ENCODE measurements at regions not wholly inside any gene's neighbourhood (a gene's known extent, or its start where the extent isn't known, plus 50 kb on each side); places are given as distances from the start of the nearest gene placed in this dataset.

GRCh38 chr19:29111576-29111975 lies 101.4 kb downstream of the UQCRFS1 start:
- TF ChIP-seq POLR2AphosphoS5 (IDR thresholded peaks at IDR 0.05; ENCODE audit: insufficient read depth, low read depth, low read length), result no peak
- no peak for TF ChIP-seq CTCF (IDR thresholded peaks at IDR 0.05; ENCODE audit: extremely low read depth in 1 of 2, insufficient read depth in 1 of 2, low read depth in 1 of 2, low read length in 2 of 2)
- no peak for TF ChIP-seq MYC (IDR thresholded peaks at IDR 0.05; ENCODE audit: low read depth, low read length)
- TF ChIP-seq FOS (IDR thresholded peaks at IDR 0.05; ENCODE audit: borderline replicate concordance, insufficient read depth, low read length), result no peak
- no peak for TF ChIP-seq POLR2A (IDR thresholded peaks at IDR 0.05; ENCODE audit: low read depth, low read length)
- no peak for TF ChIP-seq MAX (IDR thresholded peaks at IDR 0.05; ENCODE audit: insufficient read depth, insufficient read length)
- no peak for TF ChIP-seq EZH2 (IDR thresholded peaks at IDR 0.05; ENCODE audit: borderline replicate concordance, low read depth, low read length, severe bottlenecking)
- TF ChIP-seq GATA2 (IDR thresholded peaks at IDR 0.05; ENCODE audit: insufficient read depth, insufficient read length, low read depth, low read length), result no peak
- no peak for TF ChIP-seq JUN (IDR thresholded peaks at IDR 0.05; ENCODE audit: borderline replicate concordance, insufficient read depth, insufficient read length, low read depth)

All from endothelial cell of umbilical vein (primary cell).